ENCODE measurements at regions not wholly inside any gene's neighbourhood (a gene's known extent, or its start where the extent isn't known, plus 50 kb on each side); places are given as distances from the start of the nearest gene placed in this dataset.
"Not testable (repeated sequence)": the region's sequence is repeated elsewhere in the genome, so short reads cannot be mapped to it uniquely, and the experiment has no call there.

DNA sequence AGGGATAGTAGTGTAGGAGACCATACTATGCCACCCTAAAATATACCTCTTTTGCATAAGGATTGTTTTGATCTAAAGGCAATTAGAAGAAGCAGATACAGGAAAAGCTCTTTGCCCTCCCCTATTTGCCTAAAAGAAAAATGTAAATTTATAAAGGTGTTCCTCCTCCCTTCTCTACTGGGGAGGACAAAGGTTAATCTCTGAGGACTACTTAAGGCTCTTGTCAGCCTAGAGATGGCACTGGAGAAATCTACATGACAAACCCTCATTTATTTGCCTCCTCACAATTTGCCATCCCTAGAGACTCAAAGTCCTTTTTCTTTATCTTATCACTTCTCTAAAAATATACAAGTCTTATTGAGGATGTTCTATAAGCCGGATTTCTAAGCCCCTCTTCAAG, 1021.8 kb downstream of the STPG2 start:
- H3K27ac ChIP-seq, result no peak overlapping the region
- TF ChIP-seq ZFX (IDR thresholded peaks at IDR 0.05), result no peak
- TF ChIP-seq, protein P1, sequence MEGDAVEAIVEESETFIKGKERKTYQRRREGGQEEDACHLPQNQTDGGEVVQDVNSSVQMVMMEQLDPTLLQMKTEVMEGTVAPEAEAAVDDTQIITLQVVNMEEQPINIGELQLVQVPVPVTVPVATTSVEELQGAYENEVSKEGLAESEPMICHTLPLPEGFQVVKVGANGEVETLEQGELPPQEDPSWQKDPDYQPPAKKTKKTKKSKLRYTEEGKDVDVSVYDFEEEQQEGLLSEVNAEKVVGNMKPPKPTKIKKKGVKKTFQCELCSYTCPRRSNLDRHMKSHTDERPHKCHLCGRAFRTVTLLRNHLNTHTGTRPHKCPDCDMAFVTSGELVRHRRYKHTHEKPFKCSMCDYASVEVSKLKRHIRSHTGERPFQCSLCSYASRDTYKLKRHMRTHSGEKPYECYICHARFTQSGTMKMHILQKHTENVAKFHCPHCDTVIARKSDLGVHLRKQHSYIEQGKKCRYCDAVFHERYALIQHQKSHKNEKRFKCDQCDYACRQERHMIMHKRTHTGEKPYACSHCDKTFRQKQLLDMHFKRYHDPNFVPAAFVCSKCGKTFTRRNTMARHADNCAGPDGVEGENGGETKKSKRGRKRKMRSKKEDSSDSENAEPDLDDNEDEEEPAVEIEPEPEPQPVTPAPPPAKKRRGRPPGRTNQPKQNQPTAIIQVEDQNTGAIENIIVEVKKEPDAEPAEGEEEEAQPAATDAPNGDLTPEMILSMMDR (conservative IDR thresholded peaks at IDR 0.05), result no peak

DNA sequence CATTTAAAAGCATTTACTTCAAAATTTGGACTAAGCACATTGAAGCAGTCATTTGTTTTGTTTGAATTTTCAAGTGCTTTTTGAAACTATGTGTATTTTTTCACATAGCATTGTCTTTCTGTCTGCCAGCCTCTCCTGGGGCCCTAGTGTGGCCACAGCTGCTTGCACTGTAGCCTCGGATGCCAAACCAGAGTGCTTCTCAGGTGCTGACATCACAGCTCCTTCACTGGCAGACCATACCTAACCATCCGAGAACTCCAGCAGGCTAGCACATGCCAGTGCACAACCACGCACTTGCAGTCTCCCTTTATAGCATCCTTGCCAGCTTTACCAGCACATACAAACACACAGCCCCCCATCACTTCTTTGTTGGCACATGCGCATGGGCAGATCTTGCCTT, 1019.7 kb downstream of the STPG2 start:
- H3K27ac ChIP-seq, result no peak overlapping the region
- TF ChIP-seq, protein P1 (conservative IDR thresholded peaks at IDR 0.05), result no peak
- no peak for TF ChIP-seq ZFX (IDR thresholded peaks at IDR 0.05)

DNA sequence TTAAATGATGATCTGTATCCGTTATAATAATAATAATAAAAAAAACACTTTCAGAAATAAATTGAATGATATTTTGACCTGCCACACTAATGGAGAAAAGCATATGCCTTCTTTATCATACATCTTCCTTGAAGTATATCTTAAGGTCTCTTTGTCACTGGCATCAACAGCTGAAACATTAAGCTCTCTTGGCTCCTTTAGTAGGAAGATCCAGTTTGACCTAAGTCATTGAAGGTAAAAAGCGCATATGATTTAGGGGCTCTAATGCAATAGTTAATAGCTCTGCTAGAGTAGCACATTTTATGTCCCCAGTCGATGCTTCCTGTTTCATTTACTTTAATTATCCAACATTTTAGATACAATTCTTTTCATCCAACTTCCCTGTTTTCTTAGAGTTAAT, 1010.8 kb downstream of the STPG2 start:
- TF ChIP-seq, protein P1 (conservative IDR thresholded peaks at IDR 0.05), result no peak
- TF ChIP-seq ZFX (IDR thresholded peaks at IDR 0.05), result no peak
- no peak overlapping the region for H3K27ac ChIP-seq

DNA sequence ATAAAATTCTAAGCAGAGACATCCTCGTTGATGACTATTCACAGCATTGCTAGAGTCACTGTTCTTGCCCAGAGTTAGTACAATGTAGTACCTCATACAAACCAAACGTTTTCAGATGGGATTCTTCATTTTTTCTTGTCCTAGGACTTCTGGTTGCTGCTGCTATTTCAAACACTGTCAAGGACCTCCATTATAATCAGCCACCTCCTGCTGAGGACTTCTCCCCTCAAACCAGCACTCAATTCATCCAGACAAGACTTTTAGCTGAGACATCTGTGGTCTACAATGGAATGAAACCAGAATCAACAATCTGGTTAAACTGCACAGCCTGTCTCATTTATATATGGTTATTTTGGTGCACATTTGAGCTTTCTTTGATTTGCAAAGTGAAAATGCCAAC, 1008.8 kb downstream of the STPG2 start:
- no peak overlapping the region for H3K27ac ChIP-seq

DNA sequence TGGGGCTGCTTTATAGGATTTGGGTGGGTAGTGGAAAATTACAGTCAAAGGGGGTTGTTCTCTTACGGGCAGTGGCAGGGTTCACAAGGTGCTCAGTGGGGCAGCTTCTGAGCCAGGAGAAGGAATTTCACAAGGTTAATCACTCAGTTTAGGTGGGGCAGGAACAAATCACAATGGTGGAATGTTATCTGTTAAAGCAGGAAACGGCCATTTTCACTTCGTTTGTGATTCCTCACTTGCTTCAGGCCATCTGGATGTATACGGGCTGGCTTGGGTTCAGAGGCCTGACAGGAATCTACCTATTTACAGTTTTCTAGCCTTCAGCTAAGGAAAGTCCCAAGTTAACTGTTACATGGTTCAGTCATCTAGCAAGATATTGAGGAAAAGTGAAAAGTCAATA, 1003.5 kb downstream of the STPG2 start:
- no peak overlapping the region for H3K27ac ChIP-seq
- TF ChIP-seq ZFX (IDR thresholded peaks at IDR 0.05), result no peak
- TF ChIP-seq, protein P1 (conservative IDR thresholded peaks at IDR 0.05), result no peak

More for the DNA sequence above, 1008.8 kb downstream of the STPG2 start:
- no peak for TF ChIP-seq ZFX (IDR thresholded peaks at IDR 0.05)
- TF ChIP-seq, protein P1 (conservative IDR thresholded peaks at IDR 0.05), result no peak

DNA sequence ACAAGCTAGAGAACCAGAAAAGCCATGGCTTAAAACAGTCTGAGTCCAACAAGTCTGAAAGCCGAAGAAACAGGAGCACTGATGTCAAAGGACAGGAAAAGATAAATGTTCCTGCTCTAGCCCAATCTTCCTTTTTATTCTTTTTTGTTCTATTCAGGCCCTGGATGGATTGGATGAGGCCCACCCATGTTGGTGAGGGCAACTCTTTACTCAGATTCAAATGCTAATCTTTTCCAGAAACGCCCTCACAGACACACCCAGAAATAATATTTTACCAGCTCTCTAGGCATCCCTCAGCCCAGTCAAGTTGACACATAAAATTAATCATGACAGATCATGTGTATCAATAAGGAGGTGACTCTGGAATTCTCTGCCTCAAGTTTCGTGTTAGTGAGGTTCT, 1002.7 kb downstream of the STPG2 start:
- no peak overlapping the region for H3K27ac ChIP-seq
- no peak for TF ChIP-seq ZFX (IDR thresholded peaks at IDR 0.05)
- TF ChIP-seq, protein P1 (conservative IDR thresholded peaks at IDR 0.05), result no peak

DNA sequence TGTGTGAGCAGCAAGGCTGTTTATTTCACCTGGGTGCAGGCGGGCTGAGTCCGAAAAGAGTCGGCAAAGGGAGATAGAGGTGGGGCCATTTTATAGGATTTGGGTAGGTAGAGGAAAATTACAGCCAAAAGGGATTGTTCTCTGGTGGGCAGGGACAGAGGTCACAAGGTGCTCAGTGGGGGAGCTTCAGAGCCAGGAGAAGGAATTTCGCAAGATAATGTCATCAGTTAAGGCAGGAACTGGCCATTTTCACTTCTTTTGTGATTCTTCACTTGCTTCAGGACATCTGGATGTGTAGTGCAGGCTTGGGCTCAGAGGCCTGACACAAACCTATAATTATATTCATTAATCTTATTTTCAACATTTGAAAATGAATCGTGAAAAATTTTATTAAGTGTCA, 1001.9 kb downstream of the STPG2 start:
- not testable (repeated sequence) for H3K27ac ChIP-seq

DNA sequence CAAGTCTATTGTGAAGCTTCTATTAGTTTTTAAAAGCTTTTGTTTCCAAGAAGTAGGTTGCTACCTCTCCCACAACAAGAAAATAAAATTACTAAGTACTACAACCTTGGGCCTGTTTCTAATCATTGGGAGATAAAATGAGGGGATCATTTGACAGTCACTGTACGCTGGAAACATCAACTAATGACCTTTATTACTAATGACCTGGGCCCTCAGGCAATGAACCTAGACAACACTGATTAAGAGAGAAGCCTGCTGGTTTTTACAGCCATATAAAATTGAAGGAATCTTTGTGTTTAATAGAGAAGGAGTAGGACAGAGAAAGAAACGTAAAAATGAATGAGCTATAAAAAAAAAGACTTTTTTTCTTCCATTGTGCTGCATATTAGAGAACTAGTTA, 1000.9 kb downstream of the STPG2 start:
- TF ChIP-seq, protein P1 (conservative IDR thresholded peaks at IDR 0.05), result no peak
- no peak for TF ChIP-seq ZFX (IDR thresholded peaks at IDR 0.05)
- no peak overlapping the region for H3K27ac ChIP-seq
